Natural killer cell (primary cell): ENCODE measurements at regions not wholly inside any gene's neighbourhood (a gene's known extent, or its start where the extent isn't known, plus 50 kb on each side); places are given as distances from the start of the nearest gene placed in this dataset.

Experiments
- ATAC-seq, 3 donors: fragments of 150-1000 bp in 2 of 3; fragments of 200-7000 bp in 1 of 3; cut with Tn5 transposase; 1 replicate in 1 of 3; 2 replicates in 2 of 3; pipeline ENCODE4 v1.10.0; 2021; ENCODE audit warnings: mild to moderate bottlenecking in 2 of 3, moderate library complexity in 2 of 3
- DNase-seq, 2 donors: peaks; one replicate each; pipeline versions ENCODE4 v3.0.0 to v3.0.0-alpha.2; 2013 to 2021; ENCODE audit warnings: mixed read lengths in 1 of 2
- H3K27ac ChIP-seq: one replicate; pipeline ENCODE4 v1.5.1; 2013; ENCODE audit warnings: mild to moderate bottlenecking, low read length
- H3K27me3 ChIP-seq: one replicate; pipeline ENCODE4 v1.6.1; 2013; ENCODE audit warnings: low read length; ENCODE audit not compliant: control insufficient read depth, insufficient read depth
- H3K36me3 ChIP-seq: one replicate; pipeline ENCODE4 v1.6.1; 2013; ENCODE audit warnings: low read length; ENCODE audit not compliant: control insufficient read depth, insufficient read depth
- H3K4me1 ChIP-seq: one replicate; pipeline ENCODE4 v1.6.1; 2013; ENCODE audit warnings: low read length; ENCODE audit not compliant: control insufficient read depth, insufficient read depth
- H3K4me3 ChIP-seq: one replicate; pipeline ENCODE4 v1.5.1; 2013; ENCODE audit warnings: low read length
- H3K9me3 ChIP-seq: one replicate; pipeline ENCODE4 v1.6.1; 2013; ENCODE audit warnings: low read length; ENCODE audit not compliant: control insufficient read depth, insufficient read depth
- H3K27ac Mint-ChIP-seq, 2 donors: one replicate each; pipeline ENCODE4 v1.8.0; 2022; ENCODE audit warnings: mild to moderate bottlenecking in 2 of 2, mixed read lengths in 2 of 2, moderate library complexity in 1 of 2
- H3K27me3 Mint-ChIP-seq, 2 donors: one replicate each; pipeline ENCODE4 v1.8.0; 2022; ENCODE audit warnings: low read depth in 2 of 2, mixed read lengths in 2 of 2
- H3K36me3 Mint-ChIP-seq: one replicate; pipeline ENCODE4 v1.8.0; 2022; ENCODE audit warnings: mixed read lengths
- H3K4me1 Mint-ChIP-seq, 2 donors: one replicate each; pipeline ENCODE4 v1.8.0; 2022; ENCODE audit warnings: mixed read lengths in 2 of 2
- H3K4me3 Mint-ChIP-seq: one replicate; pipeline ENCODE4 v1.8.0; 2022; ENCODE audit warnings: mild to moderate bottlenecking, moderate library complexity, mixed read lengths
- H3K9me3 Mint-ChIP-seq, 2 donors: one replicate each; pipeline ENCODE4 v1.8.0; 2022; ENCODE audit warnings: mixed read lengths in 2 of 2
- WGBS: methylation state at CpG from one replicate; pipeline ENCODE4 v1.1.7; 2013; ENCODE audit warnings: missing lambda C conversion rate; ENCODE audit not compliant: insufficient coverage; 5-methylcytosine and 5-hydroxymethylcytosine counted together
- intact Hi-C: fragments of 100-400 bp; cut with micrococcal nuclease; formaldehyde crosslinking; loops from one replicate; pipeline ENCODE4 v1.14.2; 2022
- TF ChIP-seq, protein P1 (sequence below): fragments of 200-600 bp; IDR thresholded peaks from one replicate; pipeline ENCODE4 v1.8.0; 2022; ENCODE audit warnings: antibody characterized with exemption

DNA sequence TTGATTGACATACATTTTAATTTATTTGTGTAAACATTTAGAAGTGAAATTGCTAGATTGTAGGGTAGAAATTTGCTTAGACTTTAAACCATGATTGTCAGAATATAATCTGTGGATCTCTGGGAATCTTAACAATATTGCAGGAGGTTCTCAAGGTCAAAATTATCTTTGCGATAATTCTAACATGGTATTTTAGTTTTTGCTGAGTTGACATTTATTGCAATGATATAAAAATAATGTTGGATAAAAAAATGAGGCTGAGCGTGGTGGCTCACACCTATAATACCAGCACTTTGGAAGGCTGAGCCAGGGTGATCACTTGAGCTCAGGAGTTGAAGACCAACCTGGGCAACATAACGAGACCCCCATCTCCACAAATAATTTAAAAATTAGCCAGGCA, 70.3 kb upstream of the SGCD start:
- Mint-ChIP-seq H3K27me3 (peaks cover 0 to 2% of the 10 kb centered on the region in 2 donors), H3K4me3 (no peak overlapping the region), H3K9me3 (peaks cover 0 to 4% of the 10 kb centered on the region in 2 donors), H3K4me1 (no peaks in the 10 kb centered on the region), H3K36me3 (no peaks in the 10 kb centered on the region), H3K27ac (no peak overlapping the region)
- 90% methylated on average over 3 of the region's 3 CpGs for WGBS
- no peaks in the 10 kb centered on the region for H3K36me3 ChIP-seq
- no peak for ATAC-seq
- TF ChIP-seq, protein P1, sequence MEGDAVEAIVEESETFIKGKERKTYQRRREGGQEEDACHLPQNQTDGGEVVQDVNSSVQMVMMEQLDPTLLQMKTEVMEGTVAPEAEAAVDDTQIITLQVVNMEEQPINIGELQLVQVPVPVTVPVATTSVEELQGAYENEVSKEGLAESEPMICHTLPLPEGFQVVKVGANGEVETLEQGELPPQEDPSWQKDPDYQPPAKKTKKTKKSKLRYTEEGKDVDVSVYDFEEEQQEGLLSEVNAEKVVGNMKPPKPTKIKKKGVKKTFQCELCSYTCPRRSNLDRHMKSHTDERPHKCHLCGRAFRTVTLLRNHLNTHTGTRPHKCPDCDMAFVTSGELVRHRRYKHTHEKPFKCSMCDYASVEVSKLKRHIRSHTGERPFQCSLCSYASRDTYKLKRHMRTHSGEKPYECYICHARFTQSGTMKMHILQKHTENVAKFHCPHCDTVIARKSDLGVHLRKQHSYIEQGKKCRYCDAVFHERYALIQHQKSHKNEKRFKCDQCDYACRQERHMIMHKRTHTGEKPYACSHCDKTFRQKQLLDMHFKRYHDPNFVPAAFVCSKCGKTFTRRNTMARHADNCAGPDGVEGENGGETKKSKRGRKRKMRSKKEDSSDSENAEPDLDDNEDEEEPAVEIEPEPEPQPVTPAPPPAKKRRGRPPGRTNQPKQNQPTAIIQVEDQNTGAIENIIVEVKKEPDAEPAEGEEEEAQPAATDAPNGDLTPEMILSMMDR: no peak
- H3K9me3 ChIP-seq: no peaks in the 10 kb centered on the region
- intact Hi-C loops: no loop called here
- H3K4me3 ChIP-seq: no peak overlapping the region
- no peaks in the 10 kb centered on the region for H3K4me1 ChIP-seq
- DNase-seq: no peak
- H3K27ac ChIP-seq: no peak overlapping the region
- no peaks in the 10 kb centered on the region for H3K27me3 ChIP-seq

DNA sequence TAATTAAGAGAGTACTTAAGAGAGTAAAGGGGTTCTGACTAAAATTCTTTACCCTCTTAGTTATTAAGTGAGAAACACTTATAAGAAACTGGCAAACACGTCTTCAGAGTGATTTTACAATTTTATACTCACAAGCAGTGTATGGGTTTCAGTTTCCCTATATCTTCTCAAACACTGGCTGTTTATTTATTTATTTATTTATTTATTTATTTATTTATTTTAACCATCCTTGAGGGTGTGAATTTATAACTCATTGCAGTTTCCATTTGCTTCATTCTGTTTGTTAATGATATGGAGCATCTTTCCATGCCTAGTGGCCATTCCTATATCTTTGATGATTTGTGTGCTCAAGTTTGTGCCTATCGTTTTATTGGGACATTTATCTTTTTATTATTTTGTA, 68.0 kb upstream of the SGCD start:
- no peaks in the 10 kb centered on the region for H3K36me3 ChIP-seq
- peaks cover 0 to 4% of the 10 kb centered on the region in 2 donors for H3K9me3 Mint-ChIP-seq
- no peak for ATAC-seq
- no peaks in the 10 kb centered on the region for H3K27me3 ChIP-seq
- no peak overlapping the region for H3K27ac Mint-ChIP-seq
- no peak overlapping the region for H3K4me3 ChIP-seq
- H3K9me3 ChIP-seq: no peaks in the 10 kb centered on the region
- H3K27me3 Mint-ChIP-seq: peaks cover 0 to 2% of the 10 kb centered on the region in 2 donors
- WGBS: no CpG with 5 or more reads among the region's 2 CpGs
- no peak overlapping the region for H3K27ac ChIP-seq
- TF ChIP-seq, protein P1: no peak
- H3K4me1 Mint-ChIP-seq: no peaks in the 10 kb centered on the region
- H3K4me3 Mint-ChIP-seq: no peak overlapping the region
- H3K4me1 ChIP-seq: no peaks in the 10 kb centered on the region
- no peak for DNase-seq
- no peaks in the 10 kb centered on the region for H3K36me3 Mint-ChIP-seq
- intact Hi-C loops: no loop called here

- Mint-ChIP-seq H3K9me3 (peaks cover 0 to 4% of the 10 kb centered on the region in 2 donors), H3K27ac (no peak overlapping the region), H3K4me1 (no peaks in the 10 kb centered on the region), H3K36me3 (no peaks in the 10 kb centered on the region), H3K4me3 (no peak overlapping the region), H3K27me3 (peaks cover 0 to 2% of the 10 kb centered on the region in 2 donors)
- DNase-seq (no peak), ATAC-seq (no peak)
- Histone ChIP-seq H3K9me3 (no peaks in the 10 kb centered on the region), H3K36me3 (no peaks in the 10 kb centered on the region), H3K4me1 (no peaks in the 10 kb centered on the region), H3K27ac (no peak overlapping the region), H3K4me3 (no peak overlapping the region), H3K27me3 (no peaks in the 10 kb centered on the region)
- intact Hi-C loops: no loop called here
- WGBS: 70% methylated on average over 5 of the region's 5 CpGs
- TF ChIP-seq, protein P1: no peak
Measured at GRCh38 chr5:156259618-156260017, 67.3 kb upstream of the SGCD start.

GRCh38 chr5:156261275-156261939, 65.6 kb upstream of the SGCD start:
- Mint-ChIP-seq H3K4me3 (no peak overlapping the region), H3K27ac (no peak overlapping the region), H3K4me1 (no peaks in the 10 kb centered on the region), H3K36me3 (no peaks in the 10 kb centered on the region), H3K27me3 (no peaks in the 10 kb centered on the region), H3K9me3 (no peaks in the 10 kb centered on the region)
- Histone ChIP-seq H3K4me1 (no peaks in the 10 kb centered on the region), H3K36me3 (no peaks in the 10 kb centered on the region), H3K9me3 (no peaks in the 10 kb centered on the region), H3K27me3 (no peaks in the 10 kb centered on the region), H3K4me3 (no peak overlapping the region), H3K27ac (no peak overlapping the region)
- 89% methylated on average over 4 of the region's 5 CpGs for WGBS
- DNase-seq (no peak), ATAC-seq (no peak)
- intact Hi-C loops: no loop called here
- TF ChIP-seq, protein P1: no peak
